Stimulated activated CD8-positive, alpha-beta memory T cell treated with anti-CD3 and anti-CD28 coated beads, Interleukin-4, amount 100 ng/mL, for 1 hour (primary cell): ENCODE measurements at regions not wholly inside any gene's neighbourhood (a gene's known extent, or its start where the extent isn't known, plus 50 kb on each side); places are given as distances from the start of the nearest gene placed in this dataset.

ENCODE experiments used
- DNase-seq, 2 donors: peaks; one replicate each; pipeline ENCODE4 v3.0.0-alpha.2; 2020; ENCODE audit warnings: low read depth in 2 of 2, low spot score in 1 of 2

DNA sequence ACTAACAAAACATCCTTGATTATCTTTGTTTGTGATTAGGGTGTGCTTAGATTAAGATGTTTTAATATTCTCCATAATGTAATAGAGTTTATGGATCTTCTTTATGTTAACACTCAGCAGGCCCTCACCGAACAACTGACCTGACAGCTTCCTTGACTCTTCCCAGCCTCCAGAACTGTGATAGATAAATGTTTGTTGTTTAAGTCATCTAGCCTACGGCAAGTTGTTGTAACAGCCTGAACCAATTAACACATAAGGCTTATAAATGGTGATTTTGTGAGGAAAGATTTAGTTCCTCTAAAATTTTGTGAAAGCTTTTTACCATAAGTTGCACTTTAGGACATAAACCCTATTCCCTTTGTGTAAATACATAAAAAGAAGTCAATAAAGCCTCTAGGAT is 156.5 kb upstream of the DCN start:
- no peak for DNase-seq

DNA sequence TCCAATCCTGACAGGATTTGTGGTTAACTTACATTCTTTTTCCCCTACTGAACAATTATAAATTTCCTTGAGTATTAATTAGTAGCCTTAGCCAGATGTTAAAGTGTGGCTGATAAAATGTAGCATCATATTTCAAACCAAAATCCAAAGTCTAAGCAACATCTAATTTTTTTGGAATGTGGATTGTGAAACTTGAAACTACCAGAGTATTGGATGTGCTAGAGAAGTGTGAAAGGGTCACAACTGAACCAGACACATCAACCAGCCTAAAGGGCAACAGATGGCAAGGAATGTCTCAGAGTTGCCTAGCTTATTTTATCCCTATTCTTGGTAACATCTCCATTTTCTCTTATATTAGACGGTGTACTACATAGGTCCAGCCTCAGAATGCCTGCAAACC is 153.1 kb upstream of the DCN start:
- DNase-seq: no peak

DNA sequence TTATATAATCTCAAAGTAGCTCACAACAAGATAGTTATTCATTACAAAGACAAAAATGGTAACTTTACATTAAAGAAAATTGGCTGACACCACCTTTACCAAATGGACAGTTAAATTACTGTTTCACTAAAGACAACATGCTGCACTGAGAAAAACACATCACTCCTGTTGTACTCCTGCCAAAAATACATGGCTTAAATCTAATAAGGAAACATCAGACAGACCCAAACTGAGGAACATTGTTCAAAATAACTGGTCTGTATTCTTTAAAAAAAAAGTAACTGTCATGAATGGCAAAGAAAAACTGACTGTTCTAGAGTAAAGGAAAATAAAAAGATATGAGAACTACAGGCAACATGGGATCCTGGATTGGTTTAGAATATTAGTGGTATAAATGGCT is 151.3 kb upstream of the DCN start:
- no peak for DNase-seq

DNA sequence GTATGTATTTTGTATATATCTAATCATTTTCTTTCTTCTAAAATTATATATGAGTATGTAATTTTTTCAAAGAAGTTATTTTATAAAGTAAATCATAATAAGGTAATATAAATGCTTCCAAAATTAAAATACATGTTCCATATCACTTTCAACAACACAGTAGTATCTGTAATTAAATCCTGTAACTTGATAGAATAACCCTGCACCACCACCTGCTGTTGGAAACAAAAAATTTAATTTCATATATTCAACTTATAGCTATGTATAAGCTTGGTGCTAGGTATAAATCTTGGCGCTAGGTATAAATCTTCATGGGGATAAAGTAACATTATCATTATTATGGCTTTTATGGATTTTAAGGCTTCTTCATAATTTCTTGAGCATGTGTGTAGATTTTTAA is 149.7 kb upstream of the DCN start:
- DNase-seq: no peak

DNA sequence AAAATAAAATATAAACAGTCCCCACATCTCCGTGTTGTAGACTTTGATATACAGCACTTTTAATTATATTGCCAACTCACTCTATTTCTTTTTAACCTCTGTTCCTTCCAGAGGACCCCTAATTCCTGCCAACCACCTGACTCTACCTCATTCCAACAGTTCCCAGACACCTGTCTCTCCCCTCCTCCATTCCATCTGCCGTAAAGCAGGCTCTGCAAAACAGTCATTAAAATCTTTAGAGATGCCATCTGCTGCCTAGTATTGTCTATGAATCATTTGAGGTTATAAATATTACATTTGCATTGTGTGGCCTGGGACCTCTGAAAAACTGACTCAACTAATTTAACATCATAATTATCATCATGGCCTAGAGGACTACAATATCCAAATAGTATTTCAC is 148.8 kb upstream of the DCN start:
- DNase-seq: no peak

DNA sequence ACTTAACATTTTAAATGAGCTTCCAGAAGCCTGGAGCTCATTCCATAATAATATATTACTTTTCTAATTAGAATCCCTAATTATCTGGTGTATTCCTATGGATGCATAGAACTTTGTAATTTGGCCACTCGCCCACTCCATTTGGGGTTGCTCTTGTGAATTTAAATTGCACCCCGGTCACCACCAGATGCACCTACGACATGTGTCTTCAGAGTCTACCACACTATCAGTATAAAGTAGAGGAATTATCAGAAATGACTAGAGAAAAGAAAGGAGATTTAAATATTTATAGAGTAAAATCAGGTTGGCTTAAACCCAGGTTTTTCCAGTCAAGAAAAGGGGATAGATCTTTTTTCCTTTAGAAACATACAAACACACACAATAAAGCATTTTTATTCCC is 145.8 kb upstream of the DCN start:
- no peak for DNase-seq

DNA sequence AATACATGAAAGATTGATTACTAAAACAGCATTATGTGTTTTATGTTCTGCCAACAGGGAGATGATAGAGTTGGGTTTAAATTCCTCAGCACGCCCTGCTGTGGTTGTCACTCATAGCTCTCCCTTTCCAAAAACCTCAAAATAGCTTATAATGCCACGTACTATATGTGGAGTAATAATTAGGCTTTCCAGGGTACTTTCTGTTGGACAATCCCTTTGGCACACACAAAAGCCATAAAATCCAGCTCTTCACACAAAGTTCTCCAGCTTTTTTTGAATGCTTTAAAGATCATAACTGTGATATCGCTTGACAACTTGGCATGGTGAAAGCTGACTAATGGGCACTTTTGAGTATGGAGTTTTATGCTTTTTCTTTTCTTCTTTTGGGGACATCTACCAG is 145.3 kb upstream of the DCN start:
- DNase-seq: no peak

DNA sequence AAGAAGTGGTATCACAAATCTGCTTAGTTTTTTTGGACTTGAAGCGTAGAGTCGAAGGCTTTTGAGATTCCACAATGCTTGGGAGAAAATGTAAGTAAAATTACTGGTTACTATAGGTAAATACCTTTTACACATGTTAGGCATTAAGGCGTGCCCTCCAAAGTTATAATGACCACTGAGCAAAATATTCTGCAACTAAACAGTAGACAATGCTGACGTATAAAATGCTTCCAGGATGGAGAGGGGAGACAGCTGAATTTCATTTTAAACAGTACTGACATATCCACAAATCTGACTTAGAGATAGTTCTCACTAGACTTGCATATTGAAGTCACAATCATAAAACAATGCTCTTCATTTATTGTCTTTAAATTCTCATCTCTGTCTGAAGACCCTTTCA is 144.5 kb upstream of the DCN start:
- no peak for DNase-seq

DNA sequence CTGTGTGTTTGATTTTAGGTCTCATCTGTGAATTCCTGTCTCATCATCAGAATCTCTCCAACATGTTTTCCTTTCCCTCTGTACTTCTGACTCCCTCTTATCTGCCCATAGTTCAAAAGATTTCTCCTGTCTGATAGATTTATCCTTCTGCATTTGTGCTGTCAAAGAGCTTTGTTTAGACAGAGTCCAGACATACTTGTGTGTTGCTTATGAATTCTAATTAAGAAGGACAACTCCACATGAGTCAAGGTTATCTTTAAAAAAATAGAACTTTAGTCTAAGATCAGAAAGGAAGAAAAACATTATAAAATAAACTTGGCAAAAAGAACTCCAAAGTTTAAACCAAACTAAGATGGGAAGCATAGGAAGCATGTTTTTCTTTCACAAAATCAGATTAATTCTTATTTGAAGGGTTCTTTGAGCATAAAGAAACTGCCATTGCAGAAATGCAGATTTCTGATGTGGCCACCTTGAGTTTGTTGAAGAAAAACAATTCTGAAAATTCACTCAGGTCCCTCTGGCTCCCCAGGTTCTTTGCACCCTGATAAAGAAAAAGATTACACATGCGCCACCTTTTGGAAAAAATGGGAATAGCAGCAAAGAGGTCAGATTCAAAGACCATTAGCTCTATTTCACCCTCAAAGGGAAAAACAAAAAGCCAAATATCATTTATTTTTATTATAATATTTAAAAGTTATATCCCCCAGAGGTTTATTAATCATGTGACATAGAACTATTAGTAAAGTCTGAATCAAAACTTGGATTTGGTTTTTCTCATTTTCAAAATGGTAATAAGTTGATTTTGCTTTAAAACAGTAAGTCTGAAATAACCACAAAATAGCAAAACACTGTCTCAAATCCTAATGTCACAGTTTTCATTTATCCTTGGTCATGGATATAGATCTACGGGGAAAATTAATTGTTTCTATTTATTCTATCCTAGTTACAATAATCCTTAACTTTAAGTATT is 143.7 kb upstream of the DCN start:
- peak in 1 of 2 donors; percentile 9 for DNase-seq

DNA sequence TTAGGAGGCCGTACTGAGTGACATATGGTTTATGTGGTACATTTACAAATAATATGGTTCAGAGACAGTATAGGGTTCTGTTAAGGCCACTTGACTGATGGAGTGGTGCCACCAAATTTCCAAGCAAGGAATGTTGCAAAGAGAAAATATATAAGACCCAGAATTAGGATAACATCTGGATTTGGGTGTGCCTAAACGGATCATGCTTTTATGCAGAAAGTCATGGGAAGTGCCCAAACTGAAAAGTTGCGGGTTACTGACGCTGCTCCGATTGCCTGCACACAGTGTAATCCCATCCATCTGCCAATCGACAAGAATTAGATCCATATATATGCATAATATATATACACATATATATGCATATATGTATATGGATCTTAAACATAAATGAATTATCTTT is 138.4 kb upstream of the DCN start:
- DNase-seq: no peak

DNA sequence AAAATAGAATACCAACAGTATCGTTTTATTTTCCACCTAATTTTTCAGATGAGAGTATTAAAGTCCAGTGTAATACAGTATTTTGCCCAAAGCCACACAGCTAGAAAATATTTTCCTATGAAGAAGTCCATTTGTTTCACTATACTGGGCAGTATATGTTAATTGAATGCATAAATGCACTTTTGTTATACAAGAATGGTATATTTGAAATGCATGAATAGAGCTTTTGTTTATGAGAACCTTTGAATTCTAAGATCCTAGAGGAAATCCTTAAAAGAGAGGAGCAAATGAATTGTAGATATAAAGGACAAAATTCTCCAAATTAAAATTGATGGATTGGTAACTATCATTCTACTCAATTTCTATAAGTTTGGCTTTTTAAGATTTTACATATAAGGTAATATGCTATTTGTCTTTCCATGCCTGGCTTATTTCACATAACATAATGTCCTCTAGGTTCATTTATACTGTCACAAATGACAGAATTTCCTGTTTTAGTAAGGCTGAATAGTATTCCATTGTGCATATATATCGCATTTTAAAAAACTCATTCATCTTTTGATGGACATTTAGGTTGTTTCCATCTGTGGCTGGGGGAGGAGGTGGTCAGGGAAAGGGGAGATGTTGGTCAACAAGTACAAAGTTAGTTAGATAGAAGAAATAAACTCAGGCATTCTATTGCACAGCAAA is 136.6 kb upstream of the DCN start:
- no peak for DNase-seq

DNA sequence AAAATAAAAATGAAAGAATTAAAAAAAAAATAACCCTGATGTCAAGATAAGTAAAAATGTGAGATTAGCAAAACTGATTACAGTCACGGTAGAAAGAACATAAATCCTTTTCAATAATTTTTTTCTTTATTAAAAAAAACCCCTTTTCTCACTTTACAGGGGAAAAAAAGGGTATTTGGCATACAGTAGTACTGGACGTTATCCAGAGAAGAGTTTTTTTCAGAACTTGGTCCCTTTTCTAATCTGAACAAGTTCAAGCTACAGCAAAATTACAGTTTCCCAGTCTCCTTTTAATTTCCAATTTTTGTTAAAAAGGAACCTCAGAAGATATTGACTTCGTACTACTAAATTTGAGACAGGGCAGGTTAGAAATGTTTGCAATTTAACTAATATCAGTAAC is 134.7 kb upstream of the DCN start:
- DNase-seq: no peak

DNA sequence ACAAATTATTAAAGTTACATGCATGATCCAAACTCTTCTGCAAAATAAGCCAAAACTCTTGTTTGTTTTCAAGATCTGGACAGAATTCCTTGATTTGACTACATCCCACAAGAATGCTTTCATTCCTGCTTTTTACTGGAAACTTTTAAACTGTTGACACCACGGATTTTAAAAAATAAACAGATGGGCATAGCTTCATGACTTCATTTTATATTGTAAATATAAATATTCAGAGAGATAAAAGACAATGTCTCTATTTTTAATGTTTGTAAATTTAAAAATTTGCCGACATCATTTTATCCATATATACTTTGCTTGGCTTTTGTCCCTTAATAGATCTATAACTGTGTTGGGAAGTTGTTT is 134.3 kb upstream of the DCN start:
- DNase-seq: no peak

DNA sequence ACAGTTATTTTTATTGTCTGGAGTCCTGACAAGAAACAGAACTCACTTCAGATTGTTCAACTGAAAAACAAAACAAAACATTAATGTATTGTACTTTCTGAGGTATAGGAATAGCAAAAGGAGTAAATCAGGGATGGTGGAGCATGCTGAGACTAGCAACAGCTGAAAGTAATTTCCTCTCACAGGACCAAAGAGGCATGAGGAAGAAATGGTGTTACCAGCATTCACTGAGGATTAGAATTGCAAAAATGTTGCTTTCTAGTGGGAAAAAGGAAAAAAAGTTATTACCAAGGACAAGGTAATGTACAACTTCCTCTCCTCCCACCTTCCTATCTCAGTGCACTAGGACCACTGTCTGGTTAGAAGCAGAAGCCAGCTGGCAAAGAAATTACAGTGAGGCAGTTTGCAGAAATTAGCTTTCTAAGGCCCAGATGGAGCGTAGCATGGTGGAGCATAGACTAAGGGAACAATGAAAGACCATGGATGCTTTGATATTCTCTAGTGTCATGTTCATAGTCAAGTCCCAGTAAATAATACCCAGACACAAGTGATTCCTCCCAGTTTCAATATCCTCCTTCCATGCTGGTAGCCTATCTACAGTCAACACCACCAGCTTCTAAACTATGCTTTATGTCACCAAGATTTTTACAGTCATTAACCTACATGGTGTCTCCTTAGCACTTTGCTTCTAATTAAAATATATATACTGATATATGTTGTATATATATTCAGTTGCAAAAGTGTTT is 133.7 kb upstream of the DCN start:
- DNase-seq: no peak

DNA sequence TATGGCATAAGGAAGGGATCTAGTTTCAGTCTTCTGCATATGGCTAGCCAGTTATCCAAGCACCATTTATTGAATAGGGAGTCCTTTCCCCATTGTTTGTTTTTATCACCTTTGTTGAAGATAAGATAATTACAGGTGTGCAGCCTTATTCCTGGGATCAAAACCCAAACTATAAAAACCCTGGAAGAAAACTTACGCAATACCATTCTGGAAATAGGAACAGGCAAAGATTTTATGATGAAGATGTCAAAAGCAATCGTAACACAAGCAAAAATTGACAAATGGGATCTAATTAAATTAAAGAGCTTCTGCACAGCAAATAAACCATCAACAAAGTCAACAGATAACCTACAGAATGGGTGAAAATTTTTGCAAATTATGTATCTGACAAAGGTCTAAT is 128.5 kb upstream of the DCN start:
- DNase-seq: no peak

DNA sequence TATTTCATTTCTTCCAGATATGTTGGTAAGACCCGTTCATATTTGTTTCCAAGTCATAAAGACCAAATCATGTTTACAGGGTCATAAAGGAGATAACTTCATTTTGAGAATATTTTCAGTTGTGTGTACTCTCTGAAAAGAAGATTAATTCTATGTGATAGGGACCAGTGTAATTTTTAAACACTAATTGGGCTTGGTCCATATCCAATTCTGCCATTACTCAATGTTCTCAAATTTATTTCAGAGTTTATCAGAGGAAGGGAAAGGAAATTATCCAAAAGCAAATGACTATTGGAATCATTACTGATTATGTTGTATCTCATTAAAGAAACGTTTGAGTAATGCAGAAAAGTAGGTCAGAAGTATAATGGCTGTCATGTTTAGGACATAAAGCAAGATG is 126.8 kb upstream of the DCN start:
- DNase-seq: no peak

DNA sequence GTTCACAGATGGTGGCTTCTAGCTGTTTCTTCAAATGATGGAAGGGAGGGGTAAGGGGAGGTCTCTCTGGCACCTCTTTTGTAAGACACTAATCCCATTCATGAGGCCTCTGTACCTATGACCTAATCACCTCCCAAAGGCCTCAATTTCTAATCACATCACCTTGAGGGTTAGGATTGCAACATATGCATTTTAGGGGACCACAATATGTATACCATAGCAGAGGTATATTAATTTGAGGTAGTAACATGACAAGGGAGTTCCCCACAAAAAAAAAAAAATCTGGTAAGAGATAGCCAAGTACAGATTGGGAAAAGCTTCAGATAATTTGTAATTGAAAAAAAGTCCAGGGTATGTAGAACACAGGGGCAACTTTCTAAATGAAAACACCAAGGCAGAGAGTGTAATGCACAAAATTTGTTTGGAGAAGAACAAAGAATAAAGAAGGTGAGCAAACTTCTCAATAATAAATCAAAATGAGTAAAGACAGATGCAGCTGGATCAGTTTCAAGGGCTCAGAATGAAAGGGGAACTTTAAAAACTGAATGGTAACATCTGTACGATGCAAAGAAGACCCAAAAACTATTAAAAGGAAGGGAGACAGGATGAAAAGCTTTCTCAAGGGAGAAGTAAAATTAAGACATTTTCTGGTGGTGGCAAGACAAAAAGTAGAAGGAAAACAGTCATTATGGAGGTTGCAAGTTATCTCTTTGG is 125.5 kb upstream of the DCN start:
- DNase-seq: no peak

DNA sequence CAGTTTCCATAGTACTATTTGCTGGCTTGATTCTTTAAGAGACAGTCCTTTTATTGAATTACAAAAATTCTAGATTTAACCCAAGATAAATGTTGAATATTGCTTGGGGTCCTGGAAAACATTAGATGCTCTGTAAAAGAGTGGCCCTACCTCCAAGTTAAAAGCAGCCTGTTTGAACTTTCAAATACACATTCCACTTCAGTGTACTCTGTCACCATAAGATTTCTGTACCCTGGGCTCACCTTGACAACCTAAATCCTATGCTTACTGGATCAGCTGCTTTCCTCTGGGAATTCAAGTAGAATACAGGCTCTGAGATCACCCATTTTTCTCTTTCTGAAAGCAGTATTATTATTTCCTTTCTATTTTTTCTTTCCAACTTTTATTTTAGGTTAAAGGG is 107.7 kb upstream of the DCN start:
- DNase-seq: no peak

DNA sequence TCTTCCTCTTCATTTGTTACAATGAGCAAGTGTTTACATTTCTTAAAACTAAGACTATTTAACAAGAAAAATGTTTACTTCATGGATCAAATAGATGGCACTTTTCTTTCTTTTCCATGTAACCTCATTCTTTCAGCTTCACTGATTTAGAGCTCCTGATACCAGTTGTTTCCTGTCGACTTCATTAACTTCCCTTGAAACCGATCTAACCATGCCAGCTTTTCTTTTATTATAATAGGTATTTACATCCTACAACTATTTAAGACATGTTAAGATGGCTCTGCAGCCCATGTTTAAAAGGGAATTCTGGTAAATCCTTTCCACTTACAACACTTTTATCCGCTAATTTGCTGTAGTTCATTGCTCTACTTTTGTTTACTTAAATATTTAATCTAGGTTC is 107.3 kb upstream of the DCN start:
- no peak for DNase-seq

DNA sequence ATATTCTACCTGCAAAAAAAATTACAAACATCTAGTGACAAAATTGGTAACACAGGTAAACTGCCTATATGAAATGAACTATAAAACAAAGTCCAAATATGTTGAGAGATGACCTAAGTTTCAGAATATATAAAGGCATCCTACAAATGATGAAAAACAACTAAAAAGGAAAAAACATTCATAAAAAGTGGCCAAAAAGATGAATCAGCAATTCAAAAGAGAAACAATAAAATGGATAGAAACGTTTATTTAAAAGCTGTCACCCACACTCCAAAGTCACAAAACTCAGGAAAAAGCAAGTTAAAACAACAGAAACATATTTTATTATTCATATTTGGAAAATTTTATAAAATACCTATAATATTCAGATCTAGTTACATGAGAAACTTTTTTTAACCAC is 106.5 kb upstream of the DCN start:
- no peak for DNase-seq

DNA sequence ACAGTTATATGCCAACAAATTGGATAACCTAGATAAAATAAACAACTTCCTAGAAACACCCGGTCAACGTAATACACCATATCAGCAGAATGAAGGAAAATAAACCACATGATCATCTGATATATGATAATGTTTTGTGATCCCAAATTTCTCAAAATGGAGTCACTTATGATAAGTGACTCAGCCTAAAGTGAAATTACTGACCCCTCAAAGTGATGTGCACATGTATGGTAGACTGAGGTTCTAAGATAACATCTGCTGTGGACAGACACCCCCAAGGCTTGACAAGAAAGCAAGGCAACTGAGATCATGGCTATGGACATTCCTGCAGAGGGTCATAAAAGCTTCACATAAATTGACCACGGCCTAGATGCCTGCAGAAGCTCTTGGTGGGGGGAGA is 105.1 kb upstream of the DCN start:
- no peak for DNase-seq
